NCI-H2227 (cell line): ENCODE measurements at regions not wholly inside any gene's neighbourhood (a gene's known extent, or its start where the extent isn't known, plus 50 kb on each side); places are given as distances from the start of the nearest gene placed in this dataset.
A peak's percentile ranks its signal among the peaks of the same experiment; 100 is the strongest.

Experiments used
- DNase-seq: peaks from one replicate; lab custom pipeline; 2025; ENCODE audit not compliant: unreplicated experiment; lab: John Stamatoyannopoulos, UW

DNA sequence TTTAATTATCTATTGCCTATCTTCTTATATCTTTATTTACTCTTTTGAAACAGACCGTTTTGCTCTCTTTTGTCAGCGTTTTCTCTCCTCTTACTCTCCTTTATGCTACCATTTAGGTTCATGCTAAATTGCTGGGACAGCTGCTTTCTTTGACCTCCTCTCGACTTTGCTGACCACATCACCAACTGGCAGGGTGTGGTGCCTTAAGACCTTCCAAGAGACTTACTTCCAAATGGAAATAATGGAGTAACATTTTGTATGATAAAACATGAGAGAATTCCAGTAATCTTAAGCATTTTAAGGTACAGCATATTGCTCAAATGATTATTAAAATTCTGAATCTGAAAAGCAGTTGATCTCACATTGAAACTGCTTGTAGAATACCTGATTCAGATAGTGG, 71.5 kb upstream of the MEF2C start:
- DNase-seq: no peak

DNA sequence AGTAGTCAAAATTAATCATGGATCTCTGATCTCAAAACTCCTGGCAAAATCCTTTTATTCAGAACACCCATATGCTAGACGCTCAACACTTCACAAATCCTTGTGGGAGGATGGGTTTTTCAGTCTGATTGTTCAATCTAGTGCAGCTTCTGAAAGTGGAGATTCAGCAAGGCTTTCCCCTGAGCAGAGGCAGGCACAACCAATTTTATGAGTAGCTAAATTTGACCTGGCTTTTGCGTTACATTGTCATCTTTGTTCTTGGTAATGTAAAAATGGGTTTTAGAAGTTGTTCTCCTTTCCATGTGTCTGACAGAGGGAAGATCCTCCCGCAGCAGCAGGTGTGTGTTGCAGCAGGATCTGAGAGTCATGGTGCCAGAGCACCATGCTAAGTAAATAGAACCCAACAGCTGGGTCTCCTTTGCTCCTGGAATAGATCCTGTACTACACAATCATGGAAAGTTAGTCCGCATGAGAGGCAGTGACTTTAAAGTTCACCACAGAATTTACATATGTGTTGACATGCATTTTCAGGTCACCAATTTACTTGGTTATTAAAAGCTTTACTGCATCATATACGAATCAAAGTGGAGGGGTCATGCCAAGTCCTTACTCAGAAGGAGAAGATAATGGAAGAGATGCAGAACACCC, 70.1 kb upstream of the MEF2C start:
- no peak for DNase-seq

DNA sequence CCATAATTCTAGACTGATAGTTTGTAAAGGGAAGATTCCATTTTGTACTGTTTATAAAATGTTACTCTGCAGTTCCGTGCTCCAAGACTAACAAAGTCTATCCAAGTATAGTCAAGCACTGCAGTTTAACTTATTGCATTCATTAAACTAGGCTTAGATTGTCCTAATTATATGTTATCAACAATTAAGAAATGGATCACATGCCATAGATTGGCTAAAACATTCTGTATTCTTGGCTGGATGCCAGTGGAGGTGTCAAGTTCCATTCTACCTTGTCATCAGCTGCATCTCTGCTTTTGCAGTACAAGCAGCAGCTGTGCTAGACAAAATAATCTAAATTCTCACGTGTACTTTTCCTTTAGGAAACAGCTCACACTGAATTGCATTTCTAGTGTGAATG, 69.4 kb upstream of the MEF2C start:
- peak; percentile 31 for DNase-seq

DNA sequence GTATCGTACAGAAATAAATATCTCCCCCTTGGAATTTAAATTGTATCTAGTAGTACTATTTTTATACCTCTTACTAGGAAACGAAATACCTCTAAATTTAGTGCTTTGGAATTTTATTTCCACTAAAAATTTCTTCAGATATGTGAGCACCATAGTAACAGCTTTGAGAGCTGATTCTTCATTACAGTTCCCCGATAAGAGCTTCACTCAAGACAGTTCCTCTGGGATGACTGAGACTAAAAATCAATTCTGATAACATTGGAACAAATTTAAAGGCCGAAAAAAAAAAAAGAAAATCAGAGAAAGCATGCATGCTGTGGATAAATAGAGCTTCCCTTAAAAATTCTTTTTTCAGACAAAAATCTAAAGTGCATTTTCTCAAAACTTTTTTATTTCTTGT, 68.5 kb upstream of the MEF2C start:
- DNase-seq: no peak

DNA sequence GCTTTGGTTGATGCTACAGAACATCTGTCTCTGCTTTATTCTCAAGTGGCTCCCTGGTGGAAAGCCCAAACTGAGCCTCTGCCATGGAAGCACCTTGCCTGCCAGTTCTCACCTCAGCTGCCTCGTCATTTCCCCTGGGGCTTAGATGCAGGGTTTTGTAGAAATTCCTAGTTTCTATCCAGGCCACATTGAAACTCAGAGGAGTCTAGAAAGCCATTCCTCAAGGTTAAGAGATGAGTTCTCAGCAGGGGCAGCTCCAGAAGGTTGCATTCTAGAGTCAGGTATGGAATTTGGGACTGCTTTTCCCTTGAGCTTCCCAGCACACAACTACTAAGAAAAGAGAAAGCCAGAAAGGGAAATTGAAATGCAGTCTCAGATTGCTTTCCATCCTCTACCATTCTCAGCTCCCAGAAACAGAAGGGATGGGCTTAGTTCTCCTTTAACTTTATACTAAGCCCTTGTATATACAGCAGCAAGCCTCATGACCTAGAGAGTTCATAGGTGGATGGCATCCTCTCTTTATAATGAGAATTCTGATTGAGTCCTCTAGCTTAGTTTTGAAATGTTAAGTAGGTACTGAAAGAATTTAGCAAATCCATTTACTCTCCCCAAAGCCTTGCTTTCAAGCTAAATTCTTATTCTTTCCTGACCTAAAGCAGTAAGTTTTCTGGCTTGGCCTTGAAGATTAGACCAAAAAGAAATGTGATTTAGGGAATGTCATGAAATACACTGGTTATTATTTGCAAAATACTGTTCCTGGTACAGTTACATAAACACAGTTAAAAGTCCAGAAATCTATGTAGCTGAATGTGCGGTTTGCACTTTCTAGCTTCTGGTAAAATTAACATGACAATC, 66.0 kb upstream of the MEF2C start:
- DNase-seq: no peak

DNA sequence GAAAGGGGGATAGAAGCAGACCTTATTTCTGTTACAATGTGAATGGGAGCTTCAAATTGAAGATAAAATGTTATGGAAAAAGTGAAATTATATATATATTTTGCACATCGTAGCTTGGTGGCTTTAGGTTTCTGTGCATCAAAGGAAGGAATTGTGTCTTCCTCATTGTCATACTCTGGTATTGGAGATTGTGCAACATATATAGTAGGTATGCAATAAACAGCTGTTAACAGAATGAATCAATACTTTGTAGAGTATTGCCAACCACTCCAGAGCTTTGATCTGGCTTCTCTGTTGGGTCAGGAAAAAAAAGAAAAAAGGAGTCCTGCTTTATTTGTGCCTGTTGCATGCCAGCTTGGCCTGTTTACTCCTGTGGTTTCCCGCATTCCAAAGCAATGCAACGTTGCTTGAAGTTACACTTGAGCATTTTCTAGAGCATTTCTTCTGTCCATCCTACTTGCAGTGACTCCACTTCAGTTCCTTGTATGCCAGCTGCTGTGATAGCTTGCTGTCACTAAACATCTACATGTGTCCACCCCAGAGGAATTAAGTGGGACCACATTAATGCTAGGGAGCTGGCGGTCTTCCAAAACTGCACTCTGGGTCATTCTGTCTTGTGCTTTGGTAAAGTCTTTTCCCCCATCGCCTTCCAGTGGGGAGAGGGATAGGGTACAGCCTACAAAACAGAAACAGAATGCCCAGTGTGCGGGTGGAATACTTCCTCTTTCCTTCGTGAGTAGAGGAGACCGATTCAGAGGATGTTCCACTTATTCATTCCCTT, 62.0 kb upstream of the MEF2C start:
- DNase-seq: no peak

DNA sequence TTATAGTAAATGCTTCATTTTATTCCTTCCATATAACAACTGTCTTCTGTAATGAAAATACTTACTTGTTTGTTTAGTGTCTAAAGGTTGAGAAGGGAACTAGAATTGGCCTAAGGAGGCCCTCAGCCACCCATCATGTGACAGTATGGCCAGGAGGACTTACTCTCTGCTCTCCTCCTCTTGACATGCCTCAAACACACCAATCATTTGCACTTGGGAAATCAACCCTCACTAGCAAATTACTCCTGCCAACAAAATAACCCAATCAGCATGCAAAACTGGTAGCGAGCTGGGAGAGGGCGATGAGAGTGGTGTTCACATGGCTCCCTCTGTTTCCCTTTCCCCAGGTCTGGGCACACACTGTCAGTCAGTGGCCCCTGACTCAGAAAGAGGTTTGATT, 58.6 kb upstream of the MEF2C start:
- DNase-seq: no peak

DNA sequence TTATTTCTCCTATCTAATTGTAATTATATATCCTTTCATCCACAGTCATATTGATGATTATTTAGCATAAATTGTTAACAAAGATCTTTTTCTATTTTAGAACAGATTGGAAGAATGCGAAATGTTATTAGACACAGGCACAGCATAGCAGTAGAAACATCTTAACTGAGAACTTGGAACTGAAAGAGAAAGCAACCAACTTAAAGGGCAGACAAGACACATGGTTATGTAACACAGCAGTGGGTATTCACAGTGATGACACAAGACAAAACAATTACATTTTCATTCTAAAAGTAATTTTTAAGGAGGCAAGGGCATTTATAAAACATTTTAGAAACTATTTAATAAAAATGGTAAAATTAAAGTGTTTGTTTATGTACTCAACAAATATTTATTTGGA, 57.7 kb upstream of the MEF2C start:
- no peak for DNase-seq

DNA sequence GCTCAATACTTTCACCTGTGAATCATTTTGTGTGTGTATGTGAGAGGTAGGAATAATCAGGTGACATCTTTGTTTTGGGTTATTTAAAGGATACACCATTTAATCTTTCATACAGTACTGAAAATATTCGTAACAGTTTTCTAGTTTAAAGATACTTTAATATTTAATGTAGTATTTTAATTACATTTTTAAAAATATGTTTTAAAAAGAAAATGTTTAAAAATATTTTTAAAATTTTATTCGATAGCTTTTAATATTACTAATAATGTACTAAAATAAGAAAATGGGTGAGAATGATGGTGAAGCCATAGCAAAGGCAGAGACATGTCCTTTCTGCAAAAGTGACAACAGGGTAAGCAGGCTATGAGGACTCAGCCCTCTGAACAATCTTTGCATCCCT, 56.3 kb upstream of the MEF2C start:
- DNase-seq: no peak

DNA sequence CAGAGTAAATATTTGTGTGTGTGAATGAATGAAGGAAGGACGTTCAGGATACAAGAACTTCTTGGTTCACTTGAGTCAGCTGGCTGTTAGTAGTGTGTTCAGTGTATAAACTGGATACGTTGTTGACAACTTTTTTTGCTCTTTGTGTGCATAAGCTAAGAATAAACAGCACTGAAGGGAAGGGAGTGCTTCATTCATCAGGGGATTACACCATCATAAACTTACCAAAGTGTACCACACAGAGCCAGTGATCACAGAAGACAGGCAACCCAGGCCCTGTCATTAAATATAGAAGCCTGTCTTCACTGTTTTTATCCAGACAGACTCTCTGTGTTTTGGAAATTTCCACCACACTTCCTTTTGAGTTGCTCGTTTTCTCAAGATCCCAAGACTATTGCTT, 55.5 kb upstream of the MEF2C start:
- DNase-seq: no peak

DNA sequence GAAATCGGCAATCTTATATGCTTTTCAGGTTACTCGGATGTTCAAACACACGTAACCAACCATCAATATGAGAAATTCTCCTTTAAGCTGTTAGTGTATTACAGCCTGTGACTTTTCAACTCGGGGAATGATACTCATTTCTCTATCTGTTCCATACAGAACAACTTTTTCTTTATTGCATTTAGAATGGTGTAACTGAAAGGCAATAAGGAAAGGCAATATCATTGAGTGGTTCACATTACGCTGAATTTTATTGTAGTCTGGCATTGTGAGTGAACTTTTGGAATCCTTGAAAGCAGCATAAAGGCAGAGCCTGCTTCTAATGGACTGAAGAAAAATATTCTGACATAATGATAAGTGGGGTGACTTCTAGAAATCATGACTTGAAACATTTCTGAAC, 54.4 kb upstream of the MEF2C start:
- no peak for DNase-seq

DNA sequence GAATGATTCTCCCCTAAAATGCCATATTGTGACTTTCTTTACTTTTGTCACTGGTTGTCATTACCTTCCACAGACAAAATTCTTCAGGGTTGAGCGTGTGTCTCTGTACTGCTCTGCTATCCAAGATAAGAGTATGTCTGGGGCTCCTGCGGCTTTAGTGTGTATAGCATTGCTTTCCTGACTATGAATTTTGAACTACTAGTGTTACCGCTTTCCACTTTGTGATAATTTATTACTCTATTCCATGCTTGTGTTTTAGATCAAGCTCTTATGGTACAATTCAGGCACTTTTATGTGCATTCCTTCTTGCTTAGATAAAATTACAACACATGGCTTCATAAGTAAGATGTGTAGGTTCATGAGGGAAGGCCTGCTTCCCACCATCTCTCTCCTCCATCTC, 51.5 kb upstream of the MEF2C start:
- no peak for DNase-seq
